GM06990 (cell line): ENCODE measurements at regions not wholly inside any gene's neighbourhood (a gene's known extent, or its start where the extent isn't known, plus 50 kb on each side); places are given as distances from the start of the nearest gene placed in this dataset.

Experiments
- DNase-seq: peaks from one replicate; pipeline ENCODE4 v3.0.0-alpha.2; 2011; ENCODE audit not compliant: insufficient read length; ENCODE audit errors: extremely low read depth
- H3K27me3 ChIP-seq: replicated peaks from 2 replicates; pipeline ENCODE4 v1.6.0; 2011; ENCODE audit warnings: low read length; ENCODE audit not compliant: control insufficient read depth, insufficient read depth
- H3K36me3 ChIP-seq: 2 replicates; pipeline ENCODE4 v1.5.1; 2011; ENCODE audit warnings: low read length; ENCODE audit not compliant: control insufficient read depth, insufficient read depth
- H3K4me3 ChIP-seq: replicated peaks from 2 replicates; pipeline ENCODE4 v1.5.1; 2011; ENCODE audit warnings: low read depth, mild to moderate bottlenecking, control low read depth, low read length
- CTCF ChIP-seq: IDR thresholded peaks from 2 replicates; pipeline ENCODE4 v1.5.1; 2011; ENCODE audit warnings: low read length, control low read depth, mild to moderate bottlenecking, inconsistent platforms; ENCODE audit not compliant: insufficient read depth, poor library complexity, severe bottlenecking

- TF ChIP-seq CTCF, result no peak
- no peak overlapping the region for H3K4me3 ChIP-seq
- DNase-seq, result no peak
- no peaks in the 10 kb centered on the region for H3K27me3 ChIP-seq
- no peaks in the 10 kb centered on the region for H3K36me3 ChIP-seq
These were observed 655.6 kb downstream of the SORCS1 start for GRCh38 chr10:106508950-106509349.

GRCh38 chr10:106506526-106507283, 657.8 kb downstream of the SORCS1 start:
- Histone ChIP-seq H3K36me3 (no peaks in the 10 kb centered on the region), H3K27me3 (no peaks in the 10 kb centered on the region), H3K4me3 (no peak overlapping the region)
- no peak for DNase-seq
- TF ChIP-seq CTCF, result no peak

GRCh38 chr10:106504536-106504935, 660.0 kb downstream of the SORCS1 start:
- no peak for DNase-seq
- TF ChIP-seq CTCF, result no peak
- H3K27me3 ChIP-seq, result no peaks in the 10 kb centered on the region
- no peaks in the 10 kb centered on the region for H3K36me3 ChIP-seq
- H3K4me3 ChIP-seq, result no peak overlapping the region

GRCh38 chr10:106502641-106503040, 661.9 kb downstream of the SORCS1 start:
- no peak overlapping the region for H3K4me3 ChIP-seq
- H3K36me3 ChIP-seq, result no peaks in the 10 kb centered on the region
- H3K27me3 ChIP-seq, result no peaks in the 10 kb centered on the region
- no peak for TF ChIP-seq CTCF
- DNase-seq, result no peak

GRCh38 chr10:106500925-106501525, 663.5 kb downstream of the SORCS1 start:
- Histone ChIP-seq H3K27me3 (no peaks in the 10 kb centered on the region), H3K4me3 (no peak overlapping the region), H3K36me3 (no peaks in the 10 kb centered on the region)
- DNase-seq, result no peak
- no peak for TF ChIP-seq CTCF
